Nucleus accumbens (tissue), 56 donors: ENCODE measurements at regions not wholly inside any gene's neighbourhood (a gene's known extent, or its start where the extent isn't known, plus 50 kb on each side); places are given as distances from the start of the nearest gene placed in this dataset.

Source experiments
- DNase-seq, 56 donors: peaks; one replicate each; lab custom pipeline; 2025; lab: John Stamatoyannopoulos, UW

GRCh38 chr10:78155722-78156121 lies 122.1 kb downstream of the RPS24 start:
- no peak for DNase-seq

DNA sequence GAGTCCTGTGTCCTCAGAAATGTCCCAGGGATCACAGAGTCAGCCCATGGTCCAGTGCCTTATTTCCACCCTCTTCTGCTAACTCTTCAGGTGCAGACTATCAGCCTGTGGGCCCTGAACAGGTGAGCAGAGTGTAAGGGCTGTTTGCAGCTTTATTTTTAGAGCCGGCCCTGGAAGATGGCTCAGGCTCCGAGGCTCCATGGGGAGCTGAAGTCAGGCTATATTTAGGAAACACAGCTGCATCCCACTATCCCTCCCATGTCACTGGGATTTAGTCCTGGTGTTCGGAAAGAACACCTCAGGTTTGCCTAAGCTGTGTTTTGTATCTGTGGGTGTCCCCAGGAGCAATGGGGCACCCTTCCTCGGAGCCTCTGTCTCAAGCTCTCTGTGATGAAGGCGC lies 126.9 kb downstream of the RPS24 start:
- DNase-seq, result no peak

GRCh38 chr10:78162853-78163252 lies 129.2 kb downstream of the RPS24 start:
- DNase-seq, result no peak

GRCh38 chr10:78164702-78165101 lies 131.0 kb downstream of the RPS24 start:
- no peak for DNase-seq

- DNase-seq, result no peak
These were observed 131.5 kb downstream of the RPS24 start for GRCh38 chr10:78165172-78165571.

DNA sequence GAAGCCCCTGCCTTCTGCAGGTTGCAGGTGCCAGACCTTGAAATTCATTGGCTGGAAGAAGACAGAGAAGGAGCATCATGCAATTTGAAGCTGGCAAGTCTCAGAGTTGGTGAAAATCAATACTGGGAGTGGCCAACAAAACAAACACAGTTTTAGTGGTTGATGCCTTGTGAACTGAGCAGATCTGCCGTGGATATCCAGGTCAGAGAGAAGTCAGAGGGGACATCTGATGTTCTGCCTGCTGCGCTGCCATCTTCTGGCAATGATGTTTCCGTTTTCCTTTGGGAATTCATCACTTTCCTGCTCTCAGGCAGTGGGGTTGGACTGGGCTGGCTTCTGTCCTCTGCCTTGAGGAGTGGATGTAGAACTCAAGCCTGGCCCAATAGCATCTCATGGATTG lies 132.0 kb downstream of the RPS24 start:
- peak in 1 of 56 donors; percentile 6 for DNase-seq

DNA sequence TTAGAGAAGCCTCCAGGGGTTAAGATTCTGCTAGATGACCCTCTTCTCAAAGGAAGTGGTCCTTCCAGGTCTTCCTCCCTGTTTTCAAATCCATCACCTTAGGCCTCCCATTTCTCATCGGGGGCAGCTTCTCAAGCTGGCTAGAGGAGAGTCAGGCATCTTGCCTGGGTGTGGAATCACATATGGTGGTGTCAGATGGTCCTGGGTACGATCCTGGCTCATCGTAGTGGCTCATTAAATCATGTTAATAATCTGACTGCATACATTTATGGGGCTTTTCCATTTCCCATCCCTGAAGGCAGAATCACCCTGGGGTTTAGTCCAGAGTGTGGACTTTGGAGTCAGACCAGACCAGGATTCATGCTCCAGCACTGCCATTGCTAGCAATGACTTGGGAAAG lies 132.6 kb downstream of the RPS24 start:
- no peak for DNase-seq

DNA sequence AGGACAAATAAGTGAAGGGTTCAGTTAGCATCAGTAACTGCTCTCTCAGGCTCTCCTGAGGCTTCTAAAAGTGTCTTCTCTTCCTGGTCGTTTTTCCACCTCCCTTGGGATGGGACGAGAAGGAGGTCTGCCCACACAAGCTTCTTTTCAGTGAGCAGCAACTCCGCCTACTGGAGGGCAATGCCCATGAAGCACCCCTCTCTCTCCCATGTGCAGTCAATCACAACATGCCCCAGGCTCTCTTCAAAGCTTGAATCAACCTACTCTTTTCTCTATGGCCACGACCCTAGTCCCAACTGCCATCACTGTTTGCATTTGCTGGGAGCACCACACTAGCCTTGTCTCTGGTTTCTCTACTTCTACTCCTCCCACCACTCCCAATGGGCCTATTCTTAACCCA lies 135.6 kb downstream of the RPS24 start:
- no peak for DNase-seq

DNA sequence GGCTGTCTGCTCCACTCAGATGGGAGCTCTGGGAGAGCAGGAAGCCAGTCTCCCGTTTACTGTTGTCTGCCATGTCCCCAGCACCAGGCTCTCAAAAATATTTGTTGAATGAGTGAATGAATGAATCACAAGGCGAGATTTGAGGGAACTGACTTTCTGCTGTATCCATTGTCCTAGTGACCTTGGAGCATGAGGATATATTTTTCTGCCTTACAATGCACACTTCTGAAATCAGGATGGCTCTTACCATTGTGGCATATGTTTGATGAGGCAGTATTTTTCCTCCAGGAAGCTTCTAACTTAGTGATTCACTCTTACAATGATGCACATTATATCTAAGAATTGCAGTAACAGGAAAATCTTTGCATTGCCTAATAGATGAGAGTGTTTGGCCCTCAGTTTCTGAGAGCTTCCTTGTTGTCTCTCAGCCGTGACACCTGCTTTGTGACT lies 136.4 kb downstream of the RPS24 start:
- no peak for DNase-seq

- DNase-seq, result no peak
These were observed 138.2 kb downstream of the RPS24 start for GRCh38 chr10:78171633-78172400.

DNA sequence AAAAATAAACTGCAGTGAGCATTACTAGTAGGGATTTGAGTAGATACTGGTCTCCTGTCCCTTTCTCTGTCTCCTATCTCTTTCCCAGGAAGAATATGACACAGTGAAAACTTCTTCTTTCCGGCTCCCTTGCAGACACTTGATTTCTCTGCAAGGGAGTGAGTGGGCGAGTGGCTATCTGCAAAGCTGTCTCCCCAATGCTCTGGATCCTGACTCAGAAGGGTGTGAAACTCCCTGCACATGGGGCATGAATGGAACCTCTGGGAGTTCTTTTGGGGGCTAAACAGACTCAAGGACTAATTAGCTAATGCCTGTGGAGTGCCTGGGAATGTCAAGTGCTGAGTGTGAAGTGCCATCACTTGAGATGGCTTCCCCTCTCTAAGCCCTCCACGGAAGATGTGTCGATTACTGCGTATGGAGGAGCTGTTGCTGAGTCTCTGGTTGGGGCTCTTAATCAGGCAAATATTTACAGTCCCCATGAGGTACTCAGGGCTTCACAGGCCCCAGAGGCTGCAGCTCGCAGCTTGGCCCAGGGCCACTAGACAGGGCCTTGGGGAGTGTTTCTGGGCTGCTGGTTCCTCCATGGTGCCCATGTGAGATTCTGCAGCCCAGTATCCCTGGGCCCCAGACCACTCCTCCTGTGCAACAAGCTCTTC lies 139.8 kb downstream of the RPS24 start:
- DNase-seq, result no peak

- DNase-seq, result peak in 2 of 56 donors; percentile 5 to 8
These were observed 141.9 kb downstream of the RPS24 start for GRCh38 chr10:78175444-78176015.

- DNase-seq, result peak in 55 of 56 donors; percentile 33 to 98 (median 77)
These were observed 143.0 kb downstream of the RPS24 start for GRCh38 chr10:78176320-78177317.

DNA sequence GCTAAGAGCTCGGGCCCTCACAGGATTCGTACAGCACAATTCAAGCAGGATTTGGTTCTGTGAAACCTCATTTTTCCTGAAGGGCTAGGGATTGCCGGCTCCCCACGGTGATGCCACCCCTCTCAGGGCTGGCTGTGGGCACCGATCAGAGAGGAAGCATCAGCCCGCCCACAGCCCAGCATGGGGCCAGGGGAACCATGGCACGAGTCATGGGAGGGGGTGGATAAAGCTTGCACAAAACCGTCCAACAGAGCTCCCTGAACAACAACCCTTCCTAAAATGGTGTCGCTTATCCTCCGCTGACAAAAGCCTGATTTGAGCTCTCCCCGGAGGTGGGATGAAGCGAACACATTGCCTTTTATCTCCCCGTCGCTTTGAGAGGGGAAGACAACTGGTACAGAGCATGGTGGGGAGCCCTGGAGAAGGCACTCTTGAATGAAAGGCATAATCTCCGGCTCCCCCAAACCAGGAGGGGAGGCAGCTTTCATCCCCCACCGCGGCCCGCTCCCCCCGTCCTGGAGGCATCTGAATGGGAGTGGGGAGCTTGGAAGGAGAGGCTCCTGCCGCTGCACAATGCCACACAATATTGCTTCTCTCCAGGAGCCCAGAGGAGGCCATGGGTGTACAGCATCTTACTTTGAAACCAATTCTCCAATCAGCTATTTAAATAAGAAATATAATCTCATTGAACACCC lies 144.0 kb downstream of the RPS24 start:
- peak in 7 of 56 donors; percentile 22 to 56 (median 44) for DNase-seq

DNA sequence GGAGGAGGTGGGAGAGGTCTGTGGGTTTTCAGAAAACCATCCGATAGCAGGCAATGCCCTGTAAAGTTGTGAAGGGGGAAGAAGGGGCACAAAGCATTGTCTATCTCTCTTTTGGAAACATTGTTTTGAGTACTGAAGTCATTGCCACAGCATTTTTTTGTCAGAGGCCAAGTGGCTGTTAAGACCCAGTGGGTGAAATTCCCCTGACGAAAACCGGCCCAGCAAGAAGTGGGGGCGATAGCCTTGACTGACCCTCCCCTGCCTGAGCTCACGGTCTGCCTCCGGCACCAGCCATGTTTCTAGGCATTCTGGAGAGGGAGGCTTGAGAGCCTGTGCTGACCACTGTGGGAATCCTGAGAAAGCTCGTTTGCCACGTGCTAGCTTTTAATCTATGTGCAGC lies 144.7 kb downstream of the RPS24 start:
- DNase-seq, result no peak

DNA sequence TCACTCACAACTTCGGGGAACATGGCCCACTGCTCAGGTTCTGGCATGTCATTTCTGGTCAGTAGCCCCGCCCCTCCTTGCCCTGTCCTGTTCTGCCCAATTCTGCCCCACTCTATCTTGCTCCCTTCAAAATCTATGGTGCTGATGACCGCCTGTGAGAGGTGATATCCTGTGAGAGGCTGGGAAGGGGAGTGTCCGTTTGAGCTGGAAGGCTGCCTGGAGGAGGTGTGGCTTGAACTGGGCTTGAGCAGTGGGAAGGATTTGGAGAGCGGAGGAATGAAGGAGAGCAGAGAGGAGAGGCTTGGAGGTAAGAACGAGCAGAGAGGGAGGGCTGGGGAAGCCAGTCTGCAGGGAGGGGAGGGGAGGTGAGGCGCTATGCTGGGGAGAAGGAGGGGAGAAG lies 145.3 kb downstream of the RPS24 start:
- DNase-seq, result peak in 19 of 56 donors; percentile 5 to 55 (median 22)

DNA sequence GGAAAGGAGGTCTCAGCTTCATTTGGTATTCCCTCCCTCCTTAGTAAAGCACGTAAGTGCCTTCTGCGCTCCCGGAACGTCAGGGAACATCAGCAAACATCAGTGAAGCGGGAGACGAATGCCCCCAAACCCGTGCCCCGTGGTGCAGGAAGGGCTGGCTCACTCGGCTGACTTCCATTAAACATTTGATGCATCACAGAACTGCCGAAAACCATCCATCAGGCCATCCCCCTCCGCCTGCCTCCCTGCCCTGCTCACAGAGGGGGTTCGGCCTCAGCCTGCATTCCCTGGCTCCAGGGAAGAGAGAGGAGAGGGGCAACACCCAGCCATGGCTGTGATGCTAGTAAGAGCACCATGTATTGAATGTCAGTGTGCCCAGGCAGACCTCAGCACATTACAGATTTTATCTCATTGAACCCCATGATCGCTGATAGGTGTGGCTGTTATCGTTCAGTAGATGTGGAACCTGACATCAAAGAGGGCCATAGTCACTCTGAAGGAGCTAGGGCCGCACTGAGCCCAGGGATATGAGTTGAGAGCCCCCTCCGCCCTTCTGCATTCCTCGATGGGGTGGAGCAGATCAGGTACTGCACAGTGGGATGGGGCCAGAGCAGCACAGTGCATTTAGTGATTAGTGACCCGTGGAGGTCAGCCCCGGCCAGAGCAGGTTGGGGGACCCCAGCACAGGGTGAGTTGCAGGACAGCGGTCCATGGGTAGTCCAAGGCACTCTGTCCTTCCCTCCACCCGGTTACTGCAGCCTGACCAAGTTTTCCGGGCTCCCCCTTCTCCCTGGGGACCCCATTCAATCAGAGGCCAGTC lies 146.4 kb downstream of the RPS24 start:
- DNase-seq, result no peak

DNA sequence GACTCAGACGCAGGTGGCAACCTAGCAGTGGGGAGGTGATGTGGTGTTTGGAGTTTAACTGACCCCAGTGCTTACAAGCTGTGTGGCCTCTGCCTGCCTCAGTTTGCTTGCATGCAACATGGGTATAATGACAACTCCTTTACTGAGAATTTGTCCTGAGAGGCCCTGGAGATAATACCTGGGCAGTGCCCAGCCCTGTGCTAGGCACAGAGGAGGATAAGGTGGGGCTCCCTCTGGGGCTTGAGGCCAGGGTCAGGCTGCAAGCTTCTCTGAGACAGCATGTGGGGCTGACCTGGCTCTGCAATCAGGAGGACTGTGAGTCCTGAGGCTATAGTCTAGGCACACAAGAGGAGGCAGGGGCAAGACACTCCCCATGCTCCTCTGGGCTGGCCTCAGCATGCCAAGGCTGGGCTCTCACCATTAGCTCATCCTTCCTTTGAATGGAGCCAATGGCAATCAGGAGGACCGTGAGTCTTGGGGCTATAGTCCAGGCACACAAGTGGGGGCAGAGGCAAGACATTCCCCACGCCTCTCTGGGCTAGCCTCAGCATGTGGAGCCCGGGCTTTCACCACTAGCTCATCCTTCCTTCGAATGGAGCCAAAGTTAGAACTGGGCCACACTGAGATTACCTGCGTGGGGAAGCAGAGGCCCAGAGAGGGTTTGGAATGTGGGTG lies 147.9 kb downstream of the RPS24 start:
- no peak for DNase-seq
